ENCODE measurements at regions not wholly inside any gene's neighbourhood (a gene's known extent, or its start where the extent isn't known, plus 50 kb on each side); places are given as distances from the start of the nearest gene placed in this dataset.

GRCh38 chr5:98603456-98603855 lies 170.0 kb upstream of the RGMB start:
- ATAC-seq (ENCODE audit: low FRiP score) (no peak), DNase-seq (ENCODE audit: low spot score) (no peak)
- TF ChIP-seq CTCF (IDR thresholded peaks at IDR 0.05), result no peak

GRCh38 chr5:98604301-98604700 lies 169.2 kb upstream of the RGMB start:
- ATAC-seq (ENCODE audit: low FRiP score), result no peak
- no peak for TF ChIP-seq CTCF (IDR thresholded peaks at IDR 0.05)
- no peak for DNase-seq (ENCODE audit: low spot score)

- ATAC-seq (ENCODE audit: low FRiP score) (no peak), DNase-seq (ENCODE audit: low spot score) (no peak)
- no peak for TF ChIP-seq CTCF (IDR thresholded peaks at IDR 0.05)
These were observed 168.6 kb upstream of the RGMB start for GRCh38 chr5:98604721-98605425.

- no peak for TF ChIP-seq CTCF (IDR thresholded peaks at IDR 0.05)
- DNase-seq (ENCODE audit: low spot score) (no peak), ATAC-seq (ENCODE audit: low FRiP score) (no peak)
These were observed 168.0 kb upstream of the RGMB start for GRCh38 chr5:98605426-98605825.

- no peak for ATAC-seq (ENCODE audit: low FRiP score)
- DNase-seq (ENCODE audit: low spot score), result no peak
- no peak for TF ChIP-seq CTCF (IDR thresholded peaks at IDR 0.05)
These were observed 166.5 kb upstream of the RGMB start for GRCh38 chr5:98606961-98607360.

GRCh38 chr5:98608052-98608451 lies 165.4 kb upstream of the RGMB start:
- no peak for TF ChIP-seq CTCF (IDR thresholded peaks at IDR 0.05)
- ATAC-seq (ENCODE audit: low FRiP score), result no peak
- no peak for DNase-seq (ENCODE audit: low spot score)

GRCh38 chr5:98614341-98614740 lies 159.1 kb upstream of the RGMB start:
- DNase-seq (ENCODE audit: low spot score), result no peak
- TF ChIP-seq CTCF (IDR thresholded peaks at IDR 0.05), result no peak
- ATAC-seq (ENCODE audit: low FRiP score), result no peak
